Psoas muscle (tissue), 7 donors: ENCODE measurements at regions not wholly inside any gene's neighbourhood (a gene's known extent, or its start where the extent isn't known, plus 50 kb on each side); places are given as distances from the start of the nearest gene placed in this dataset.

Source experiments
- ATAC-seq, 4 donors: fragments of 200-7000 bp; cut with Tn5 transposase; one replicate each; pipeline ENCODE4 v1.9.1; 2020; ENCODE audit warnings: moderate library complexity in 3 of 4, mild to moderate bottlenecking in 2 of 4
- DNase-seq, 2 donors: peaks; one replicate each; pipeline ENCODE4 v3.0.0-alpha.2; 2020
- H3K27ac ChIP-seq: fragments of 200-600 bp; one replicate; pipeline ENCODE4 v1.8.0; 2022
- H3K27me3 ChIP-seq, 3 donors: fragments of 200-600 bp in 1 of 3; one replicate each; pipeline versions ENCODE4 v1.6.1 to v1.8.0; 2013 to 2022; ENCODE audit warnings: low read length in 2 of 3, mild to moderate bottlenecking in 2 of 3, moderate library complexity in 1 of 3; ENCODE audit not compliant: insufficient read depth in 3 of 3
- H3K36me3 ChIP-seq, 2 donors: fragments of 200-600 bp in 1 of 2; one replicate each; pipeline versions ENCODE4 v1.6.1 to v1.8.0; 2013 to 2022; ENCODE audit warnings: low read depth in 1 of 2, mild to moderate bottlenecking in 1 of 2, moderate library complexity in 1 of 2; ENCODE audit not compliant: insufficient read depth in 1 of 2
- H3K4me1 ChIP-seq: fragments of 200-600 bp; one replicate; pipeline ENCODE4 v1.8.0; 2022
- H3K4me3 ChIP-seq: fragments of 200-600 bp; one replicate; pipeline ENCODE4 v1.8.0; 2022; ENCODE audit warnings: mild to moderate bottlenecking
- H3K9me3 ChIP-seq: fragments of 200-600 bp; one replicate; pipeline ENCODE4 v1.8.0; 2022
- WGBS, 3 donors: extraction: QIAGEN DNeasy Blood & Tissue Kit; methylation state at CpG; one replicate each; pipeline versions ENCODE4 v1.1.6 to v1.1.7; 2013; 5-methylcytosine and 5-hydroxymethylcytosine counted together
- intact Hi-C, 2 donors: fragments of 100-400 bp; cut with DNase I; formaldehyde crosslinking; loops; one replicate each; pipeline versions ENCODE4 v1.11.0 to v1.14.2; 2022
- TF ChIP-seq, protein P1 (sequence below): fragments of 200-600 bp; IDR thresholded peaks from one replicate; pipeline ENCODE4 v1.8.0; 2022; ENCODE audit warnings: antibody characterized with exemption
- donor health status: healthy with polysubstance abuse.
- donor health status: DM: no; HTN: no; CAD: no; lungs with moderate emphysema.
- donor health status: Bipolar disorder and iron deficiency.
- donor health status: healthy.
- donor health status: DM: yes; HTN: yes; CAD: no.
- donor health status: DM: no; HTN: no; CAD: no.
- donor health status: DM: yes; HTN: yes; CAD: no.

GRCh38 chr2:176845718-176846117 is 366.9 kb upstream of the HNRNPA3 start:
- no peak for ATAC-seq
- 76 to 79% (median 78%) methylated on average over 2 of the region's 2 CpGs for WGBS, 3 donors
- H3K4me3 ChIP-seq: no peak overlapping the region
- no peaks in the 10 kb centered on the region for H3K9me3 ChIP-seq
- no peaks in the 10 kb centered on the region for H3K36me3 ChIP-seq
- H3K27me3 ChIP-seq: peaks cover 0 to 10% (median 2%) of the 10 kb centered on the region in 3 donors
- no peak for DNase-seq
- no peak overlapping the region for H3K27ac ChIP-seq
- no peaks in the 10 kb centered on the region for H3K4me1 ChIP-seq
- TF ChIP-seq, protein P1, sequence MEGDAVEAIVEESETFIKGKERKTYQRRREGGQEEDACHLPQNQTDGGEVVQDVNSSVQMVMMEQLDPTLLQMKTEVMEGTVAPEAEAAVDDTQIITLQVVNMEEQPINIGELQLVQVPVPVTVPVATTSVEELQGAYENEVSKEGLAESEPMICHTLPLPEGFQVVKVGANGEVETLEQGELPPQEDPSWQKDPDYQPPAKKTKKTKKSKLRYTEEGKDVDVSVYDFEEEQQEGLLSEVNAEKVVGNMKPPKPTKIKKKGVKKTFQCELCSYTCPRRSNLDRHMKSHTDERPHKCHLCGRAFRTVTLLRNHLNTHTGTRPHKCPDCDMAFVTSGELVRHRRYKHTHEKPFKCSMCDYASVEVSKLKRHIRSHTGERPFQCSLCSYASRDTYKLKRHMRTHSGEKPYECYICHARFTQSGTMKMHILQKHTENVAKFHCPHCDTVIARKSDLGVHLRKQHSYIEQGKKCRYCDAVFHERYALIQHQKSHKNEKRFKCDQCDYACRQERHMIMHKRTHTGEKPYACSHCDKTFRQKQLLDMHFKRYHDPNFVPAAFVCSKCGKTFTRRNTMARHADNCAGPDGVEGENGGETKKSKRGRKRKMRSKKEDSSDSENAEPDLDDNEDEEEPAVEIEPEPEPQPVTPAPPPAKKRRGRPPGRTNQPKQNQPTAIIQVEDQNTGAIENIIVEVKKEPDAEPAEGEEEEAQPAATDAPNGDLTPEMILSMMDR: no peak
- intact Hi-C loops: no loop called here

- TF ChIP-seq, protein P1: no peak
- ATAC-seq: no peak
- intact Hi-C loops: no loop called here
Measured at GRCh38 chr2:176847575-176847974, 365.0 kb upstream of the HNRNPA3 start.

GRCh38 chr2:176848844-176849243 is 363.8 kb upstream of the HNRNPA3 start:
- peaks cover 0 to 10% (median 2%) of the 10 kb centered on the region in 3 donors for H3K27me3 ChIP-seq
- intact Hi-C loops: no loop called here
- 39 to 55% (median 41%) methylated on average over 8 of the region's 8 CpGs for WGBS, 3 donors
- H3K27ac ChIP-seq: no peak overlapping the region
- ATAC-seq (no peak), DNase-seq (no peak)
- TF ChIP-seq, protein P1: no peak
- H3K4me1 ChIP-seq: no peaks in the 10 kb centered on the region
- no peaks in the 10 kb centered on the region for H3K36me3 ChIP-seq
- no peaks in the 10 kb centered on the region for H3K9me3 ChIP-seq
- H3K4me3 ChIP-seq: no peak overlapping the region

More at GRCh38 chr2:176847575-176847974, 365.0 kb upstream of the HNRNPA3 start:
- 72 to 92% (median 89%) methylated on average over 4 of the region's 4 CpGs for WGBS, 3 donors
- no peak overlapping the region for H3K27ac ChIP-seq
- no peaks in the 10 kb centered on the region for H3K4me1 ChIP-seq
- DNase-seq: no peak
- no peak overlapping the region for H3K4me3 ChIP-seq
- no peaks in the 10 kb centered on the region for H3K9me3 ChIP-seq
- peaks cover 0 to 10% (median 2%) of the 10 kb centered on the region in 3 donors for H3K27me3 ChIP-seq
- no peaks in the 10 kb centered on the region for H3K36me3 ChIP-seq

DNA sequence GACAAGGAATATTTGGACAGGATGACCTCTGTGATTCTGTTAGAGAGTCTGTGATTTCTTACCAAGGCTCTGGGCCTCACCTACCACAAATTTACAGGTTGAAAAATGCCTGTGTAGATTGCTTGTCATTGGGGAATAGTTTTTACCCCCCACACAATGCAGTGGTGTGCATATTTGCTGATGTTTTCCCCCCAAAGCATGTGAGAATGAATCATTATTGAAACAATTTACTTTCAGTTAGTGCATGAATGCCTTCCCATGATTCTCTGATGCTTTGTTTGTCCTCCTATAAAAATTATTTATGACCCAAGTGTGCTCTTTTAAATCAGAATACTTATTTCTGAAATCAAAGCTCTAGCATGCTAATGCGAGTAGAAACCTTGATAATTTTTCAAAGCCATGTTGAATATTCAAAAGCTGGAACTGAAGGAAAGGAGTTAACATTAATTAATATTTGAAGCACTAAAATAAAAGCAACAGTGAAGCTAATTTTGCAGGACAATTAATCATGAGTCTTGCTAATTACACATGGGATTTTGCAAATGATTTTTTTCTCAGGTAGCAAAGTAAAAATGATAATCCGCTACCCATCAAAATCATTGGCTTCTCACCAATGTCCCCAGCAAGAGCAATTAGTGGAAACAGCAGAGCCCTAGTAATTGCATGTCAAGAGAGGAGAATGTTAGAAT is 361.2 kb upstream of the HNRNPA3 start:
- WGBS, 3 donors: 92 to 98% (median 96%) methylated on average over 2 of the region's 2 CpGs
- peaks cover 0 to 7% (median 2%) of the 10 kb centered on the region in 3 donors for H3K27me3 ChIP-seq

More for the DNA sequence above, 361.2 kb upstream of the HNRNPA3 start:
- Histone ChIP-seq H3K36me3 (no peaks in the 10 kb centered on the region), H3K4me1 (no peaks in the 10 kb centered on the region), H3K9me3 (no peaks in the 10 kb centered on the region), H3K27ac (no peak overlapping the region), H3K4me3 (no peak overlapping the region)
- TF ChIP-seq, protein P1: no peak
- no peak for ATAC-seq
- intact Hi-C loops: no loop called here
- DNase-seq: no peak
